Stimulated activated CD4-positive, alpha-beta T cell treated with anti-CD3 and anti-CD28 coated beads, Interleukin-12 subunit alpha, Interleukin-12 subunit beta, amount 100 ng/mL, for 48 hours (primary cell): ENCODE measurements at regions not wholly inside any gene's neighbourhood (a gene's known extent, or its start where the extent isn't known, plus 50 kb on each side); places are given as distances from the start of the nearest gene placed in this dataset.
"Not testable (repeated sequence)": the region's sequence is repeated elsewhere in the genome, so short reads cannot be mapped to it uniquely, and the experiment has no call there.

Source experiments
- DNase-seq, 3 donors: peaks; one replicate each; pipeline ENCODE4 v3.0.0-alpha.2; 2020; ENCODE audit warnings: low read depth in 2 of 3, low spot score in 1 of 3

DNA sequence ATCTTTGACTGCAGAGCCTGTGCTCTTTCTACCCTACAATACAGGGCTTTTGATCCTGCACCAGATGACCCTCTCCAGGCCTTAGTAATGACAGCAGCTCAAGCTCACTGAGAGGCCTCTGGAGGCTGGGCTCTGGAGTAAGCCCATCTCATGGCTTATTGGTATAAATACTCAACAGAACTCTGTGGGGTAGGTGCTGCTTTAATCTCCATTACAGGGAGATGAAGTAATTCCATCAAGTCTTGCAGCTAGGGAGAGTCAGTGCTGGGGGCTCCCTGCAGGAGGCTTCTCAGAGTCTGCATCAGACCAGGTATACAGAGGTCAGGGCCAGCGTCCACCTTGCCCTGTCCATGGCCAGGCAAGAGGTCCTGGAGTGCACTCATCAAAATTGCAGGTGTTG is 89.2 kb upstream of the SLC6A11 start:
- no peak for DNase-seq

DNA sequence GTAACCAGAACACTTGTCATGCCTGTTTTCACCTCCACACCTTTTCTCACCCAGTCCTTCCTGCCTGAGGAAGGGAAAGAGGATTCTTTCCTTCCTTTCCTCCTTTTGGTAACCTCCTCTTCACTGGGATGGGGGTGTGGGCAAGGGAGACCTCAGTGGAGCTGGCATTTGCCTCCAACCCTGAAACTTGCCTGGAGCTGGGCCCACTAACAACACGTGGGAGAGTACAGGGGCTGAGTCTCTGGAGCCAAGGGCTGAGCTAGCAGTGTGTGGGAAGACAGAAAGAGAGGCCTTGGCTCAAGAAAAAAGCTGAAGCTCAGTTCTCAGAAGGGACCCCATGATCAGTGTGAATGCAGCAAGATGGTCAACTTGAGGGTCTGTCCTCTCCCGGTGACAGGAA is 86.6 kb upstream of the SLC6A11 start:
- DNase-seq, result no peak

DNA sequence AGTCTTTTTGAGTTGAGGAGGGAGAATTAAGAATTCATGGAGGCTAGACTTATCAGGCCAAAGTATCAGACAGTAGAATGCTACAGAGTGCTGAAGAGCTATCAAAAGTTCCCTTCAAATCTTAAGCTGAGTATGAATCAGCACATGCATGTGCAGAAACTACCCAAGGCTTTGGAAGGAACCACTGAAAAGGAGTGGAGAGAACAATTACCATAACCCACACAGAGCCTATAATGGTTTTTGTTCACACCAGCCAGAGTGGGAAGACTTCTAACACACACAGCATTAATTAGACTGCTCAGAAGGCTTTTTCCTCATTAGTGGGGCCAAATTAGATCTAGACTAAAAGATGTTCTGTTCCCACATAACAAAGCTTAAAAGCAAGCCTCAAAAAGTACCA is 83.7 kb upstream of the SLC6A11 start:
- DNase-seq, result no peak

DNA sequence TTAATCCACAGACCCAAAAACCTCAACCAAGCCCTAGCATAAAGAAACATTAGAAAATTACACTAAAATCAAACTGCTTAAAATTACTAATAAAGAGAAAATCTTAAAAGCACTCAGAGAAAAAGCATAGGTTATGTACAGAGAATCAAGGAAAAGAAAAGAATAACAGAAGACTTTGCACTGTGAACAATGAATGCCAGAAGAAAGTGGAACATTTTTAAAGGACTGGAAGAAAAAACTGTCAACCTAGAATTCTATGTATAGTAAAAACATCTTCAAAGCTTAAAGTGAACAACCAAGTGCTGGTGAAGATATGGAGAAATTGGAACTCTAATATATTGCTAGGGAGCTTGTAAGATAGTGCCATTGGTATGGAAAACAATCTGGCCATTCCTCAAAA is 82.7 kb upstream of the SLC6A11 start:
- no peak for DNase-seq

DNA sequence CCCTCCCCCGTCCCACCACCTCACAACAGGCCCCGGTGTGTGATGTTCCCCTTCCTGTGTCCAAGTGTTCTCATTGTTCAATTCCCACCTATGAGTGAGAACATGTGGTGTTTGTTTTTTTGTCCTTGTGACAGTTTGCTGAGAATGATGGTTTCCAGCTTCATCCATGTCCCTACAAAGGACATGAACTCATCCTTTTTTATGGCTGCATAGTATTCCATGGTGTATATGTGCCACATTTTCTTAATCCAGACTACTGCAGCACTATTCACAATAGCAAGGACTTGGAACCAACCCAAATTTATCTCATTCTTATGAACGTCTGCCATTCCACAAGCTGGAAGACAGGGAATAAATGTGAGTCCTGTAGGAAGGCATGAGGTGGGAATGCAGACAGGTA is 79.6 kb upstream of the SLC6A11 start:
- DNase-seq, result not testable (repeated sequence)

DNA sequence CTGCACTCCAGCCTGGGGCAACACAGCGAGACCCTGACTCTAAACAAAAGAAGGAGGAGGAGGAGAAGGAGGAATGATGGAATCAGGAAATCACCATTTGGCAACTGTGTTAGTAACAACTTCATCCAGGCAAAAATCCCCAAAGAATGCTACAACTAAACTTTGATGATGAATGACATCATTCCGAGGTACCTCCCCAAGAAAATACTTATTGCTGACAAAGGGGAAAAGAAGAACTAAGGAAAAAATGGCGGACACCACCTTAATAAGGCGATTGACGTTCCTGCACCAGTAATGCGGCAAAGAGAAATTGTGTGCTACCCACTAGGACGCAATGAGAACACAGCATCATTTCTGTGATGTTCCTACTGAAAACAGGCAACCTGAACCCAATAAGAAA is 78.2 kb upstream of the SLC6A11 start:
- DNase-seq, result no peak

DNA sequence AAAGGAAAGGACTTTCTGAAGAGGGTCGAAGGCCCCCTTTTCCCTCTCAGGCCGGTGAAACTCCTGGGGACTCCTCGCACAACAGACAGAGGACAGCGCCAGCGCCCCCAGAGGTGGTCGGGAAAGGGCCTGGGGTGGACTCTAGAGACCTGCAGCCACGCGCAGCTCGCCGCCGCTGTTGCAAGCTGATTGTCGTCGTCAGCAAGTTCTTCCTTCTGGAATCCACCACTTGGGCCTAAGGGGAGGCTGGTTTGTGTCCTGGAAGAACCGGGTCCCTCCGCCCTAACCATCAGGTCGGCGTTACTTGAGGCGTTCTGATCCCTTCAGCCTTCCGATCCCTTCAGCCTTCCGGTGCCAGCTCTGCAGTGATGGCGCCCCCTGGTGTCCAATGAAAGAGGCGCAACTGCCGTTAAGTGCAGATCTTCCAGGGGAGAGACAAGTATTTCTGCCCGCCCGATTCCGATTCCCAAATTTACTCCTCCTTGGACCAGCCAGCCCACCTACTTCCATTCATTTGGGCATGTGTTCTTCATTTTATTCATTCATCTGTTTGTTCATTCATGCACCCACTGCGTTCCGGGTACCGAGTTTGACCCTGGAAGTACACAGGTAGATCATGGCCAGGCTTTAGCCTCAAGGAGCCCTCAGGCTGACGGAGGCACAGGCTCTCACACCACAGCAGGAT is 77.2 kb upstream of the SLC6A11 start:
- DNase-seq, result peak; percentile 58 to 77 (median 70)

DNA sequence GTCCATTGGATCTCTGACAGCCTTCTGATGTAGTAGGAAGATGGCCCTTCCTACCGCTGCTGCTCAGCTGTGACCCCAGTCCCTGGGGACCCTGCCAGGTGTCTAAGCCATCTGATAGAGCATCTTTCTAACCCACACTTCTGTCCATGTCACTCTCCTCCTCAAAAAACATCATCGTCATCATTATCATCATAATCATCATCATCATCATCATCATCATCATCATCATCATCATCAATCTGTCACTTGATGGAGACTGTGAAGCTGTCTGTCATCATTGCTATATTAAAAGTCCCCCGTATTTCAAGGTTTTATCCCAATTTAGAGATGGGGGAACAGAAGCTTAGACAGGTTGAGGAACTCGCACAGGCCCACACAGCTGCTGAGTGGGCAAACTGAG is 75.1 kb upstream of the SLC6A11 start:
- no peak for DNase-seq

DNA sequence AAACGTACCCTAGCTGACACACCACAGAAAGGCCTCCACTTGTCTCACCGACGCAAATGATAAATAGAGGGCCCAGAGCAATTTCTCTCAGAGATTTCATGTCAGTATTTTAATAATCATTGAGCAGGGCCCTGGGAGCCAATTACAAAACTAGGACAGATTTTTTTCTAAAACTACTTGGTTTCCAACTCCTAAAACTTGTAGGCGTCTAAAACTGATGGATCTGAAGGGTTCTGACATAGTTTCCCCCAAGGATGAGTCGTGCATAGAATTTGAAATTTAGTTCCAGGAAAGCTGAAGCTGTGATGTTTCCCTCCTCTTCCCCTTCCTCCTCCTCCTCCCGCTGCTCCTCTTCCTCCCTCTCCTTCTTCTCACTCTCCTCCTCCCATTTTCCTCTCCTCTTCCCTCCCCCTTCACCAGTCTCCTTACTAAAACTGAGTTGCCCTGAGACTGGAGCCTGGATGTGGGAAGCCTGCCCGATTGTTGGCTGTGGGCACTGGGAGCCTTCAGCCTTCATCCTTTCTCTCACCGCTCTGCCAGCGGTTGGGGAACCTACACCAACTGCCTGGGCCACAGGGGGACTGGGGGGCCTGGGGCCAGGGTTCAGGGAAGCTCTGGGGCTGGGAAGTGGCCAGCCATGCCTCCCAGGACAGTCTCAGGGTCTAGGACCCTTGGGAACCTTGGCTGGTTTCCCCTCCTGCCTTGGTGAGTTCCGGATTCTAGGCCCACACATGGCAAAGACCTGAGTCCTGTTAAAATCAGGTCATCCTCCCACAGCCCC is 73.9 kb upstream of the SLC6A11 start:
- no peak for DNase-seq

DNA sequence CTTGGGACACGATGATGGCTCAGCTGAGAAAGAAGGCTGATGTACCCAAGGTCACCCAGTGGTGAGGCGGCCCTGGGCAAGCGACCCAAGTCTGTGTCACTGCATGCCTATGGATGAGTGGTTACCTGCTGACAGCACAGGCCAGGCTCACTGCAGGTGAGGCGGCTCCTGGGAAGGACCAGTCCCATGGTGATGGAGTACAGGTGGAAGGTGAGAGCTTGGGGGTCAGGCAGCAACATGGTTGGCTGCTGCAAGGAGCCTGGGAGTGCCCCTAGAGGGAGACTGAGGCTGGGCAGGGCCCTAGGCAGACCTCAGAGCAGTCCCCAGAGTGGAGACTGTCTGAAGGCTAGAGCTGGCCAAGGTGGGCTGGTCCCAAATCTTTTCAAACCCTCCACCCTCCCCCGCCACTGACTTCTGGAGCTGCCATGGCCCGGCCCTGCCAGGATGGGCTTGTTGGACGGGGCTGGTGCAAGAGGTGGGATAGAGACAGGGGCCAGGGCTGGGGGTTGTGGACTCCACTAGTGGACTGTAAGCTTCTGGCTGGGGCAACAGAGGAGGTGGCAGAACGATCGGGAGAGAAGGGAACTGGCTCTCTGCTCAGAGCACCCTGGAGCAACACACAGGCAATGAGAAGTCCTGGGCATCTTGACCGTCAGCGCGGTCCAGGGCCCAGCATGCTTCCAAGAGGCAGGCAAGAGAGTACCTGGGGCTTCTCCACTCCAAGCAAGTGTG is 72.5 kb upstream of the SLC6A11 start:
- DNase-seq, result no peak

DNA sequence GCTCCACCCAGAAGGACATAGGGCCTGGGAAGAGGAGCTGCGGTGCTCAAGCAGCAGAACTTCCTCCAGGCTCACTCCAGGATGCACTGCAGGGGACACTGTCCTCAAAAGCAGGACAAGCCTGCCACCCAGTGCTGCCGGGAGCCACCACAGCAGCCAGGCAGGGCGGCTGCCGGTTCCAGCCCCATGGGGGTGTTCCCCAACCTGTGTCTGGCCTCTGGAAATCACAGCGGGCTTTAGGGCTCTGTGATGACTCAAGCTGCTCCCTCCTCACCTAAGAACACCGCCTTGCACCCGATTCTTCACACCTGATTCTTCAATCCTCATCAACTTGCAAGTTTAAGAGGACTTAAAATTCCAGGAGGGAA is 71.9 kb upstream of the SLC6A11 start:
- peak in 1 of 3 donors; percentile 16 for DNase-seq

DNA sequence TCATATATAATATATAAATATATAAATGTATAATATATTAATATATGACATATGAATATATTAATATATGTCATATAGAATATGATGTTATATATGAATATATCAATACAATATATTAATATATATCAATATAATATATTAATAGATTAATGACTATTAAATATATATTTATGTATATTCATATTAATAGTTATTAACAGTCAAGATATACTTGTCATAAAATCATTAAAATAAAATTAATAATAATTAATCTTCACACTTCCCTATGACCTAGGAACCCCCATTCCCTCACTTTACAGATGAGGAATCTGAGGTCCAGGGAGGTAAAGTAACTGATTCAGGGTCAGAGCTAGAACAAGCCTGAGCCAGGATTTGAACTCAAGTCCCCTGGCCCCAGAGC is 70.6 kb upstream of the SLC6A11 start:
- no peak for DNase-seq

DNA sequence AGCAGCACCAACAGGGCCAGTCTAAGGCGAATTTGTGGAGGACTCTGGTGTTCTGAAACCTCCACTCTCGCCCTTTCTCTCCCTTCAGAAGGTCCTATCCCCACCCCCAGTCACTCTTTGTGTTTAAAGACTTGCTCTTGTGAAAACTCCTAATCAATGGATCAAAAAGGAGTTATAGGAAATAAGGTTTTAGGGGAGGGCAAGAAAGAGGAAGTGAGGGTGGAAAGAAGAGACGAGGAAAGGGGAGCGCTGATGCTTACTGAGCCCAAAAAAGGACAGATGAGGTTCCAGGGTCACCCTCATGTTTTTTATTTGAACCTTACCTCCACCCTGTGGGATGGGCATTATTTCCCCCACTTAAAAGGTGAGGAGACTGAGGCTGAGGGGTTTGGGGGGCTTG is 70.0 kb upstream of the SLC6A11 start:
- no peak for DNase-seq

DNA sequence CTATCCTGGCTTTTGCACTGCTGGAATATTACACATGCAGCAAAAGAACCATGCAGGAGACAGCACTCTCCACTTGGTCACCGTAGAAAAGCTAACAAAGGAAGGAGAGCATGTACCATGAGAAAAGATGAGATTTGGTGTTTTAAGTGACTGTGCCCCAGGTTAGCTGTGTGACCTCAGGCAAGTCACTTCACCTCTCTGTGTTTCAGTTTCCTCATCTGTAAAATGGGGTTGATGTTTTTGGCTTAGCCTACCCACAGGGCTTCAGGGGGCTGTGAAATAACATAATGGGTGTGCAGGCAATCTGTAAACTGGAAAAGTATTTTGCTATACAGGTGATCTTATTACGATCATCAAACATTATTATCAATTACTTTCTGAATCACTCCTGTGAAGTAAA is 69.3 kb upstream of the SLC6A11 start:
- DNase-seq, result no peak

DNA sequence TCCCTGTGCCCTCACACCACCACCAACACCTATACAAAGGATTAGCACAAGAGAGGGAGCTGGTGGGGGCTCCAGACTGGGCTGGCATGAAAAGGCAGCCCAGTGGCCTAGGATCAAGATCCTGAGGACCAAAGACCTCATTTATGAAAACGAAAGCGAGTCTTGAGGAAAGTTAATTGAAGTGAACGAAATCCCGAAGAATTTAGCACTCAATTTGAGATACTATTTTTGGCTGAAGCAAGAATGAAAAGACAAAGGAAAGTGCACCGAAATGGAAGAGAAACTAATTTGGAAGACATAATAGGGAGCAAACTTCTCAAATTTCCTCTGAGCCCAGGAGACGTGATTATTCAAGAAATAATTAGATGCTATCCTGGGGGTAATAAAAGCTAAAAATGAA is 68.7 kb upstream of the SLC6A11 start:
- no peak for DNase-seq

DNA sequence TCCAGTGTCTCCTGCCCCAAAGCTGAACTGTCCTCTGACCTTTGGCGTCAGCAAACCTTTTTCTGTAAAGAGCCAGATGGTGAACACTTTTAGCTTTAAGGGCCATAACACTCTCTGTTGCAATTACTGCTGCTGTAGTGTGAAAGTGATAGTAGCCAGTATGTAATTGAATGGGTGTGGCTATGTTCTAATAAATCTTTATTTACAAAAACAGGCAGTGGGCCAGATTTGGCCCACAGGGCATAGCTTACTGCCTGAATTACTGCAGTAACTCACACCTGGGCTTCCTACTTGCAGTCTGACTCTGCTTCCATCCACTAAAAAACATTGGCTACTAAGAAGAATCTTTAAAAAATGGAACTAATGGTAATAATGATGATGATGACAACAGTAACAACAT is 68.0 kb upstream of the SLC6A11 start:
- DNase-seq, result no peak

DNA sequence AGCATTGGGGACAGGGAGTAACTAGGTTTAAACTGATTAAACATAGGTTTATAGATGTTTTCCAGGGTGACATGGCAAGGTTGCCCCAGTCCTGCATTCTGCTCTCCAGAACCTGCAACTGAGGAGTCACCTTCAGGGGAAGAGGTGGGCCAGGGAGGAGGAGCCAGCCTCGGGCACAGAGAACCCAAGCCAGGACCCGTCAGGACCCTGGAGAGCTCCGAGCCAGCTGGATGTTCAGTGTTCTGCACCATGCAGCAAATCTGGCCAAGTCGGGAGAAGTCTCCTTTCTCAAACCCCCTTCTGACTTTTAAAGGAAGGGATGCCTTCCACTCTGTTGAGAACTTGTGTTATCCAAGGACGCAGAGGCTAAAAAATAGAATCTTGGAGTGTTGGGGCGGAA is 62.1 kb upstream of the SLC6A11 start:
- DNase-seq, result peak in 1 of 3 donors; percentile 23

DNA sequence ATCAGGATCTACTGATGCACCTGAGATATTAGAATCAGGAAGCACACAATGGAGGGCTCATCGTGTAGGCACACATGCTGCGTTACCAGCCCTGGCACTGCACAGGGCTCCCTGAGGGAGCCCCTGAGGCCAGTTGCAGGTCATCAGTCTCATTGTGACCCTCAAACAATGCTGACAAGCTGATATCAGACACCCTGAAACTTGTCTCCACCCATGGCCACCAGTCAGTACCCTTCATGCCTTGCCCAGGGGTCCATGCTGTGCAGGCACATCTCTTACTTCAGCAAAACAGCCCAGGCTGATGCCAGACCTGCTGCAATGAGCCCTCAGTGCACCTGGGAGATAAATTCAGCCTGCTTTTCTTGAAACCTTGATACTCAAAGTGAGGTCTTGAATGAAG is 59.5 kb upstream of the SLC6A11 start:
- DNase-seq, result no peak

DNA sequence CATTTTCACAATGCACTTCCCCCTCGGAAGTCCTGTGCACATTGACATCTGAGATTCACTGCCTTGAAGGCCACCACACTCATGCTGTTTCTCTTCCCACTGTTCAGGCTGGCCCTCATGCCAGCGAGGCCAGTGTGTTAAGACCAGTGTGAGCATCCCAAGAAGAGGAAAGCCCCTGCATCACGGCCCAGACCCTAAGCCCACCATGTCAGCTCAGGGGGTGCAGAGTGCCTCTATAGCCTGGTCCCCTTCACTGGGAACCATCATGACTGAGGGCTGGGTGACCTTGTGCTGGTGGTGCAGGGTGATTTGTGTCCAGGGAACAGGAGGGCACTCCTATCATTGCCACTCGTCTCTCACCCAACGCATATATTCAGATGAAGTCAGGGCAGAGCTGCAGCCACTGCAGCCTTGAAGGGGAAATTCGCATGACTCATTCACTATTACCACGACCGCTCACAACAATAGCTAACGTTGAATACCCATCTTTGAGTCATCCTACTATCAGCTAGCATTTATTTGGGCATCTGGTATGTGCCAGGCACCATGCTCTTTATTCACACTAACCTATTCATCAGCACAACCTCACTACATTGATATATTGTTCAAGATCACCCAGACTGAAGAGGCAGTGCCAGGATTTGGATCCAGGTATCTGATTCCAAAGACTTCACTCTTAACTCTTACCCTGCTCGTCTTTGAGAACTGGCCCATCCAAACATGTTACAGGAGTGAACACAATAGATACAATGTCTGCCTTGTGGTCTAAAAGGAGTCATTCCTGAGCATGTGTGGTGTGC is 58.8 kb upstream of the SLC6A11 start:
- DNase-seq, result no peak

DNA sequence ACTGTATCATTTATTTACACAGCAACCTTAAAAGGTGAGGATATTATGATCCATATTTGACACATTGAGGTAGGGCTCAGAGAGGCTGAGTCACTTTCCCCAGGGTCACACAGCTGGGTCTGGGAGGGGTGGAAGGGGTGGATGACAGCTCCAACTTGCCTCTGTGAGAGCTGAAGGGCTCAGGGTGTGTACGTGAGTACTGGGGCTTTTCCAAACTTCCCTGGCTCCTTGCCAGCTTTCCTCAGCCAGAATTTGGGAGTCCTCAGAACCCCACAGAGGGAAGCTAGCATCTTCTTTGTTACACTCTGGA is 58.3 kb upstream of the SLC6A11 start:
- DNase-seq, result peak in 1 of 3 donors; percentile 35

DNA sequence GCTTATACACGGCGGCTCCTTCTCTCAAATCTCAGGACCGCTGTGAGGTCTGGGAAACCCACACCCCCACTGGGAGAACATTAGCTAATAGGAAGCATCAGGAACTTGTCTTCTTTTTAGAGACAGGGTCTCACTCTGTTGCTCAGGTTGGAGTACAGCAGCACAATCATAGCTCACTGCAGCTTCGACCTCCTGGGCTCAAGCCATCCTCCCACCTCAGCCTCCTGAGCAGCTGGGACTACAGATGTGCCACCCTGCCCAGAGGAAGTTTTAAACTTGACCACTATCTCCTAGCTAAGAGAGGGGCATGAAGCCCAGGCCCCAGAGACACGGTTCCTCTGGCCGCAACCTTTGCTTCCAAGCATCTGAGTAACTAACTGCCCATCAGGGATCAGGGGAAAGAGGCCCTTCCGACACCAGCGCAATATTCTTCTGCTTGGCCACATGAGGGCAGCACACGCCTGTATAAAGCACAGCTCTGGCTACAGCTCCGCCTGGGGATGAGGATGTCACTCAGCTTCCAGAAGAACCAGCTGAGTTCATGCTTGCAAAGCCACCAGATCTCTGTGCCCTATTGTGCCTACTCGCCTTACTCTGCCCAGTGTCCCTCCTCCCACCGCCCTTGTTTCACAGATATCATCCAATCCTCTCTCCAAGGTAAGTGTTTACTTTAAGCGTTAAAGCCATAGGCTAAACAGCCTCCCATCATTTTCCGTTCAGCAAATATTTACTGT is 57.6 kb upstream of the SLC6A11 start:
- peak; percentile 33 to 51 (median 45) for DNase-seq
